ENCODE measurements at regions not wholly inside any gene's neighbourhood (a gene's known extent, or its start where the extent isn't known, plus 50 kb on each side); places are given as distances from the start of the nearest gene placed in this dataset.

GRCh38 chr6:98764373-98764911, 69.9 kb upstream of the POU3F2 start:
- no peak for DNase-seq (ENCODE audit: insufficient read length, low spot score)
- FAIRE-seq = no peak

GRCh38 chr6:98769546-98769945, 64.8 kb upstream of the POU3F2 start:
- DNase-seq (ENCODE audit: insufficient read length, low spot score) = no peak

GRCh38 chr6:98775205-98775604, 59.2 kb upstream of the POU3F2 start:
- no peak for FAIRE-seq

More at GRCh38 chr6:98769546-98769945, 64.8 kb upstream of the POU3F2 start:
- FAIRE-seq = no peak

GRCh38 chr6:98777762-98778161, 56.6 kb upstream of the POU3F2 start:
- no peak for FAIRE-seq
- DNase-seq (ENCODE audit: insufficient read length, low spot score) = no peak

More at GRCh38 chr6:98775205-98775604, 59.2 kb upstream of the POU3F2 start:
- no peak for DNase-seq (ENCODE audit: insufficient read length, low spot score)

- DNase-seq (ENCODE audit: insufficient read length, low spot score) (no peak), FAIRE-seq (no peak)
Observed at GRCh38 chr6:98779618-98780017, 54.8 kb upstream of the POU3F2 start.

- no peak for FAIRE-seq
- no peak for DNase-seq (ENCODE audit: insufficient read length, low spot score)
Observed at GRCh38 chr6:98782772-98783171, 51.6 kb upstream of the POU3F2 start.

- FAIRE-seq (no peak), DNase-seq (ENCODE audit: insufficient read length, low spot score) (no peak)
Observed at GRCh38 chr6:98783578-98783977, 50.8 kb upstream of the POU3F2 start.
